GM13976 (cell line): ENCODE measurements at regions not wholly inside any gene's neighbourhood (a gene's known extent, or its start where the extent isn't known, plus 50 kb on each side); places are given as distances from the start of the nearest gene placed in this dataset.

Experiments used
- DNase-seq: peaks from one replicate; pipeline ENCODE4 v3.0.0; 2012; ENCODE audit warnings: low spot score
- CTCF ChIP-seq: IDR thresholded peaks from 2 replicates; pipeline ENCODE4 v1.5.1; 2012; ENCODE audit warnings: borderline replicate concordance, mild to moderate bottlenecking; ENCODE audit not compliant: insufficient read depth; ENCODE audit errors: extremely low read depth, missing control alignments, control extremely low read depth
- in situ Hi-C: fragments of 300-500 bp; cut with MboI; formaldehyde crosslinking; loops from one replicate; pipeline ENCODE4 v1.12.0; 2022; ENCODE audit warnings: low sequenced_read_pairs, mixed read lengths, inconsistent platforms; ENCODE audit not compliant: unreplicated experiment

GRCh38 chr3:71975573-71975972 is 190.6 kb upstream of the PROK2 start:
- in situ Hi-C loops: no loop called here
- no peak for DNase-seq
- no peak for TF ChIP-seq CTCF

- in situ Hi-C loops: no loop called here
- no peak for TF ChIP-seq CTCF
- no peak for DNase-seq
These were observed 189.8 kb upstream of the PROK2 start for GRCh38 chr3:71974786-71975185.

GRCh38 chr3:71973274-71974030 is 188.5 kb upstream of the PROK2 start:
- no peak for TF ChIP-seq CTCF
- in situ Hi-C loops: no loop called here
- no peak for DNase-seq

- DNase-seq: no peak
- no peak for TF ChIP-seq CTCF
- in situ Hi-C loops: no loop called here
These were observed 187.1 kb upstream of the PROK2 start for GRCh38 chr3:71972031-71972430.

GRCh38 chr3:71968544-71968943 is 183.6 kb upstream of the PROK2 start:
- DNase-seq: no peak
- TF ChIP-seq CTCF: no peak
- in situ Hi-C loops: no loop called here

GRCh38 chr3:71966185-71966584 is 181.2 kb upstream of the PROK2 start:
- in situ Hi-C loops: no loop called here
- TF ChIP-seq CTCF: no peak
- DNase-seq: no peak
